Keratinocyte (primary cell): ENCODE measurements at regions not wholly inside any gene's neighbourhood (a gene's known extent, or its start where the extent isn't known, plus 50 kb on each side); places are given as distances from the start of the nearest gene placed in this dataset.

Source experiments
- EZH2 ChIP-seq: IDR thresholded peaks from one replicate; pipeline ENCODE4 v1.6.1; 2012; ENCODE audit warnings: inconsistent platforms, mild to moderate bottlenecking, low read length, moderate library complexity
- TF ChIP-seq, protein P1 (sequence below), 3 experiments: IDR thresholded peaks in 1 of 3; conservative IDR thresholded peaks in 1 of 3; optimal IDR thresholded peaks in 1 of 3; 2 replicates in 2 of 3; 3 replicates in 1 of 3; pipeline versions ENCODE3 to v1.5.1; 2011; ENCODE audit warnings: low read length in 3 of 3, mild to moderate bottlenecking in 3 of 3, moderate library complexity in 2 of 3, control low read depth in 1 of 3, inconsistent platforms in 1 of 3; ENCODE audit not compliant: insufficient read depth in 2 of 3; ENCODE audit errors: extremely low read depth in 1 of 3

DNA sequence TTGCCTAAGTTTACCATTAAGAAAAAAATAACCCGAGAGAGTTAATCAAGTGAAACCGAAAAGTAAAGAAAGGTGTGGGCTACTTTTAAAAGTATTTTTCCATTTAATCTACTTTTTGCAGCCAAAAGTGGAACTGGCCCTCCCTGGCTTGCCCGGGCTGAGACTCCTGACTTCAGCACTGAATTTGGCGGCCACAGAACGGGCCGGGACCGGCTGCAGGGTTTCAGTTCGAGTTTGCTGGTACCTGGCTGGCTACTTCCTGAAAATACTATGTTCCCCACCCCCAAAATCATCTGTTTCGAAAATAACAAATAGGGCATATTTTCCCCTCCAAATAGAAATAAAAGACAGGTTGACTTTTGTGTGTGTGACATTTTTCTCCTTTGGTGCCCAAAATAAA, 173.4 kb upstream of the EXOC2 start:
- TF ChIP-seq, protein P1, sequence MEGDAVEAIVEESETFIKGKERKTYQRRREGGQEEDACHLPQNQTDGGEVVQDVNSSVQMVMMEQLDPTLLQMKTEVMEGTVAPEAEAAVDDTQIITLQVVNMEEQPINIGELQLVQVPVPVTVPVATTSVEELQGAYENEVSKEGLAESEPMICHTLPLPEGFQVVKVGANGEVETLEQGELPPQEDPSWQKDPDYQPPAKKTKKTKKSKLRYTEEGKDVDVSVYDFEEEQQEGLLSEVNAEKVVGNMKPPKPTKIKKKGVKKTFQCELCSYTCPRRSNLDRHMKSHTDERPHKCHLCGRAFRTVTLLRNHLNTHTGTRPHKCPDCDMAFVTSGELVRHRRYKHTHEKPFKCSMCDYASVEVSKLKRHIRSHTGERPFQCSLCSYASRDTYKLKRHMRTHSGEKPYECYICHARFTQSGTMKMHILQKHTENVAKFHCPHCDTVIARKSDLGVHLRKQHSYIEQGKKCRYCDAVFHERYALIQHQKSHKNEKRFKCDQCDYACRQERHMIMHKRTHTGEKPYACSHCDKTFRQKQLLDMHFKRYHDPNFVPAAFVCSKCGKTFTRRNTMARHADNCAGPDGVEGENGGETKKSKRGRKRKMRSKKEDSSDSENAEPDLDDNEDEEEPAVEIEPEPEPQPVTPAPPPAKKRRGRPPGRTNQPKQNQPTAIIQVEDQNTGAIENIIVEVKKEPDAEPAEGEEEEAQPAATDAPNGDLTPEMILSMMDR (optimal IDR thresholded peaks at IDR 0.05 in 1 of 3, IDR thresholded peaks at IDR 0.05 in 1 of 3, conservative IDR thresholded peaks at IDR 0.05 in 1 of 3; ENCODE audit: extremely low read depth in 1 of 3, insufficient read depth in 2 of 3, low read length in 3 of 3) = no peak
- TF ChIP-seq EZH2 = no peak
